CD4-positive, alpha-beta T cell (primary cell): ENCODE measurements at regions not wholly inside any gene's neighbourhood (a gene's known extent, or its start where the extent isn't known, plus 50 kb on each side); places are given as distances from the start of the nearest gene placed in this dataset.

Experiments used
- ATAC-seq: fragments of 200-7000 bp; cut with Tn5 transposase; one replicate; pipeline ENCODE4 v1.10.0; 2022; ENCODE audit warnings: mild to moderate bottlenecking; ENCODE audit not compliant: poor library complexity
- CTCF ChIA-PET: fragments of 350-600 bp; sonication (Branson Sonifier 250); formaldehyde crosslinking; loops from one replicate; lab custom pipeline; 2021; ENCODE audit warnings: antibody characterized with exemption, inconsistent platforms; lab: Charles Lee
- POLR2A ChIA-PET: fragments of 350-600 bp; sonication (Branson Sonifier 250); formaldehyde crosslinking; loops from one replicate; lab custom pipeline; 2021; ENCODE audit warnings: antibody characterized with exemption, inconsistent platforms; lab: Charles Lee
- DNase-seq, 14 experiments: peaks; one replicate each; pipeline ENCODE4 v3.0.0-alpha.2; 2013 to 2020; ENCODE audit warnings: mixed read lengths in 2 of 14
- H3K27ac ChIP-seq, 2 donors: one replicate each; pipeline versions ENCODE4 v1.5.1 to v1.7.0; 2013; ENCODE audit warnings: low read length in 2 of 2, low read depth in 1 of 2, mild to moderate bottlenecking in 1 of 2
- H3K27me3 ChIP-seq, 2 experiments: 1 replicate in 1 of 2; 2 replicates in 1 of 2; pipeline versions ENCODE4 v1.6.1 to v1.7.0; 2013; ENCODE audit warnings: low read length in 2 of 2, control low read depth in 1 of 2, mild to moderate bottlenecking in 1 of 2, moderate library complexity in 1 of 2; ENCODE audit not compliant: insufficient read depth in 2 of 2, control insufficient read depth in 1 of 2
- H3K36me3 ChIP-seq: one replicate; pipeline ENCODE4 v1.6.1; 2013; ENCODE audit warnings: low read length, control low read depth; ENCODE audit not compliant: insufficient read depth
- H3K4me1 ChIP-seq: one replicate; pipeline ENCODE4 v1.6.1; 2013; ENCODE audit warnings: low read length, control low read depth; ENCODE audit not compliant: insufficient read depth
- H3K4me3 ChIP-seq: one replicate; pipeline ENCODE4 v1.5.1; 2013; ENCODE audit warnings: mild to moderate bottlenecking, low read length, moderate library complexity
- H3K9me3 ChIP-seq, 2 experiments: 1 replicate in 1 of 2; 2 replicates in 1 of 2; pipeline versions ENCODE4 v1.6.1 to v1.7.0; 2013; ENCODE audit warnings: low read length in 2 of 2, mild to moderate bottlenecking in 2 of 2, control low read depth in 1 of 2, moderate library complexity in 1 of 2; ENCODE audit not compliant: control insufficient read depth in 1 of 2, insufficient read depth in 1 of 2
- H3K27ac Mint-ChIP-seq: one replicate; pipeline ENCODE4 v1.8.0; 2020; ENCODE audit warnings: mixed read lengths
- H3K27me3 Mint-ChIP-seq: one replicate; pipeline ENCODE4 v1.8.0; 2021; ENCODE audit warnings: mixed read lengths
- H3K36me3 Mint-ChIP-seq: one replicate; pipeline ENCODE4 v1.8.0; 2021; ENCODE audit warnings: low read depth, mixed read lengths
- H3K4me1 Mint-ChIP-seq: one replicate; pipeline ENCODE4 v1.8.0; 2021; ENCODE audit warnings: low read depth, mixed read lengths
- H3K4me3 Mint-ChIP-seq: one replicate; pipeline ENCODE4 v1.8.0; 2020; ENCODE audit warnings: mild to moderate bottlenecking, mixed read lengths
- H3K9me3 Mint-ChIP-seq: one replicate; pipeline ENCODE4 v1.8.0; 2020; ENCODE audit warnings: mixed read lengths
- intact Hi-C, 2 experiments: fragments of 100-400 bp; cut with DNase I in 1 of 2; cut with micrococcal nuclease in 1 of 2; formaldehyde crosslinking; loops; one replicate each; pipeline versions ENCODE4 v1.15.1 to v1.9.0; 2023 to 2025; cut with DNase I, micrococcal nuclease
- TF ChIP-seq, protein P1 (sequence below): fragments of 200-600 bp; IDR thresholded peaks from one replicate; pipeline ENCODE4 v1.8.0; 2022; ENCODE audit warnings: antibody characterized with exemption, mild to moderate bottlenecking

GRCh38 chr5:174235221-174236011, 189.9 kb downstream of the NSG2 start:
- Histone ChIP-seq H3K9me3 (peaks cover 6 to 12% of the 10 kb centered on the region in 2 experiments), H3K36me3 (no peaks in the 10 kb centered on the region), H3K27me3 (no peaks in the 10 kb centered on the region), H3K4me3 (no peak overlapping the region), H3K4me1 (no peaks in the 10 kb centered on the region), H3K27ac (no peak overlapping the region)
- Mint-ChIP-seq H3K27ac (no peak overlapping the region), H3K36me3 (no peaks in the 10 kb centered on the region), H3K4me3 (no peak overlapping the region), H3K4me1 (no peaks in the 10 kb centered on the region), H3K27me3 (peaks cover 15% of the 10 kb centered on the region), H3K9me3 (no peaks in the 10 kb centered on the region)
- TF ChIP-seq, protein P1, sequence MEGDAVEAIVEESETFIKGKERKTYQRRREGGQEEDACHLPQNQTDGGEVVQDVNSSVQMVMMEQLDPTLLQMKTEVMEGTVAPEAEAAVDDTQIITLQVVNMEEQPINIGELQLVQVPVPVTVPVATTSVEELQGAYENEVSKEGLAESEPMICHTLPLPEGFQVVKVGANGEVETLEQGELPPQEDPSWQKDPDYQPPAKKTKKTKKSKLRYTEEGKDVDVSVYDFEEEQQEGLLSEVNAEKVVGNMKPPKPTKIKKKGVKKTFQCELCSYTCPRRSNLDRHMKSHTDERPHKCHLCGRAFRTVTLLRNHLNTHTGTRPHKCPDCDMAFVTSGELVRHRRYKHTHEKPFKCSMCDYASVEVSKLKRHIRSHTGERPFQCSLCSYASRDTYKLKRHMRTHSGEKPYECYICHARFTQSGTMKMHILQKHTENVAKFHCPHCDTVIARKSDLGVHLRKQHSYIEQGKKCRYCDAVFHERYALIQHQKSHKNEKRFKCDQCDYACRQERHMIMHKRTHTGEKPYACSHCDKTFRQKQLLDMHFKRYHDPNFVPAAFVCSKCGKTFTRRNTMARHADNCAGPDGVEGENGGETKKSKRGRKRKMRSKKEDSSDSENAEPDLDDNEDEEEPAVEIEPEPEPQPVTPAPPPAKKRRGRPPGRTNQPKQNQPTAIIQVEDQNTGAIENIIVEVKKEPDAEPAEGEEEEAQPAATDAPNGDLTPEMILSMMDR, result no peak
- POLR2A ChIA-PET, result no interaction called here
- CTCF ChIA-PET, result no interaction called here
- DNase-seq (no peak), ATAC-seq (no peak)
- intact Hi-C loops, result no loop called here

DNA sequence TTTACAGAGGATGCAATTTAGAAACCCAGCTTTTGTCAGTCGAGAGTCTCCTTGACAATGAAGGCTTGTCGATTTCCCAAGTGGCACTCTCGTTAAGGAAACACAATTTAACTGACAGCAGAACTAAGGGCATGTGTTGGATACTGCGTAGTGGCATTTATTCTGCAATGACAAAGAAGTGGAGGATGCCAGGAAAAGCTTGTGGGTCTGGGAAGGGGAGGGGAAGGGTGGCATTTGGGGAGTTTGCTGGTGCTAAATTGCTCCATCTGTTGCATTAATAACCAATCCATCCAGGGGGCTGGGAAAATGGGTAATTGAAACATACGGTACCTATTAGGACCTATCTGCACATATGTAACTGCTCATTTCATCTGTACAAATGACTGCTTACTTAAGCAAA, 190.6 kb downstream of the NSG2 start:
- Mint-ChIP-seq H3K4me1 (no peaks in the 10 kb centered on the region), H3K4me3 (no peak overlapping the region), H3K36me3 (no peaks in the 10 kb centered on the region), H3K27ac (no peak overlapping the region), H3K9me3 (no peaks in the 10 kb centered on the region), H3K27me3 (peaks cover 15% of the 10 kb centered on the region)
- H3K9me3 ChIP-seq, result peaks cover 6 to 12% of the 10 kb centered on the region in 2 experiments
- no peak for DNase-seq
- H3K27me3 ChIP-seq, result peaks cover 0 to 4% of the 10 kb centered on the region in 2 experiments
- H3K4me3 ChIP-seq, result no peak overlapping the region
- ATAC-seq, result no peak
- ChIA-PET POLR2A (no interaction called here), CTCF (no interaction called here)
- TF ChIP-seq, protein P1, result no peak
- intact Hi-C loops, result no loop called here
- H3K4me1 ChIP-seq, result no peaks in the 10 kb centered on the region
- H3K36me3 ChIP-seq, result no peaks in the 10 kb centered on the region
- no peak overlapping the region for H3K27ac ChIP-seq

DNA sequence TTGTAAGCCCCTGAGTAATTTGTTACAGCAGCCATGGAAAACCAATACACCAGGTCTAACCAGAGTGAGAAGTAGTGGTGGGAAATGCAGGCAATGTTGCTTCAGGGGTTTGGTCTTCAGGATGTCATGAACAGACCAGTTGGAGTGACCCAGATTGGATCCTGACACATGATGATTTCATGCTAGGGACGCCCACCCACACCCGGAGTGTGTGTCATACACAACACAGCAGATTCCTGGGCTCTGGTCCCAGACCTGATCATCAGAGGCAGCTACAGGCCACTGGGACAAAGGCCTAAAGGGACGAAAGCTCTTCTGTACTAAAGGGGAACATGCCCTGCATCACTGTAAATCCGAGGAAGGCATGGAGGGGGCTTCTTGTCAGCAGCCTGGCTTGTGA, 194.2 kb downstream of the NSG2 start:
- DNase-seq (no peak), ATAC-seq (no peak)
- peaks cover 12% of the 10 kb centered on the region in 2 experiments for H3K9me3 ChIP-seq
- H3K9me3 Mint-ChIP-seq, result peaks cover 9% of the 10 kb centered on the region
- H3K27me3 Mint-ChIP-seq, result peaks cover 4% of the 10 kb centered on the region
- H3K27me3 ChIP-seq, result peaks cover 0 to 6% of the 10 kb centered on the region in 2 experiments
- H3K4me3 Mint-ChIP-seq, result no peak overlapping the region
- H3K4me3 ChIP-seq, result no peak overlapping the region
- no peaks in the 10 kb centered on the region for H3K36me3 Mint-ChIP-seq
- no peak overlapping the region for H3K27ac ChIP-seq
- no peaks in the 10 kb centered on the region for H3K36me3 ChIP-seq
- no peak overlapping the region for H3K27ac Mint-ChIP-seq
- no peaks in the 10 kb centered on the region for H3K4me1 ChIP-seq
- CTCF ChIA-PET, result no interaction called here
- no peaks in the 10 kb centered on the region for H3K4me1 Mint-ChIP-seq
- intact Hi-C loops, result no loop called here
- POLR2A ChIA-PET, result no interaction called here
- TF ChIP-seq, protein P1, result no peak
